Naive B cell (primary cell): ENCODE measurements at regions not wholly inside any gene's neighbourhood (a gene's known extent, or its start where the extent isn't known, plus 50 kb on each side); places are given as distances from the start of the nearest gene placed in this dataset.

Source experiments
- ATAC-seq, 2 donors: fragments of 150-1000 bp; cut with Tn5 transposase; 2 replicates each; pipeline ENCODE4 v1.10.0; 2021; ENCODE audit warnings: low read depth in 2 of 2, mild to moderate bottlenecking in 2 of 2, moderate library complexity in 2 of 2
- DNase-seq: peaks from one replicate; pipeline ENCODE4 v3.0.0; 2022
- H3K27ac Mint-ChIP-seq, 6 donors: one replicate each; pipeline ENCODE4 v1.8.0; 2020 to 2022; ENCODE audit warnings: mild to moderate bottlenecking in 6 of 6, mixed read lengths in 6 of 6, moderate library complexity in 5 of 6, inconsistent platforms in 2 of 6
- H3K27me3 Mint-ChIP-seq, 3 donors: one replicate each; pipeline ENCODE4 v1.8.0; 2021 to 2022; ENCODE audit warnings: mixed read lengths in 3 of 3, mild to moderate bottlenecking in 1 of 3
- H3K36me3 Mint-ChIP-seq, 2 donors: one replicate each; pipeline ENCODE4 v1.8.0; 2020 to 2022; ENCODE audit warnings: mixed read lengths in 2 of 2, inconsistent platforms in 1 of 2, mild to moderate bottlenecking in 1 of 2
- H3K4me1 Mint-ChIP-seq, 3 donors: one replicate each; pipeline ENCODE4 v1.8.0; 2020 to 2022; ENCODE audit warnings: mixed read lengths in 3 of 3, inconsistent platforms in 1 of 3, mild to moderate bottlenecking in 1 of 3, moderate library complexity in 1 of 3
- H3K4me3 Mint-ChIP-seq, 8 donors: one replicate each; pipeline ENCODE4 v1.8.0; 2020 to 2022; ENCODE audit warnings: mild to moderate bottlenecking in 8 of 8, mixed read lengths in 8 of 8, moderate library complexity in 8 of 8, inconsistent platforms in 2 of 8
- H3K9me3 Mint-ChIP-seq, 7 donors: one replicate each; pipeline ENCODE4 v1.8.0; 2020 to 2022; ENCODE audit warnings: mixed read lengths in 7 of 7, mild to moderate bottlenecking in 5 of 7, inconsistent platforms in 2 of 7, moderate library complexity in 1 of 7

- Mint-ChIP-seq H3K27me3 (peaks cover 0 to 22% (median 0%) of the 10 kb centered on the region in 3 donors), H3K36me3 (peaks cover 0 to 5% of the 10 kb centered on the region in 2 donors), H3K4me3 (no peak overlapping the region), H3K9me3 (peaks cover 0 to 6% (median 0%) of the 10 kb centered on the region in 7 donors), H3K4me1 (no peaks in the 10 kb centered on the region), H3K27ac (no peak overlapping the region)
- ATAC-seq (no peak), DNase-seq (no peak)
These were observed 372.0 kb downstream of the CMPK2 start for GRCh38 chr2:6493669-6494068.

DNA sequence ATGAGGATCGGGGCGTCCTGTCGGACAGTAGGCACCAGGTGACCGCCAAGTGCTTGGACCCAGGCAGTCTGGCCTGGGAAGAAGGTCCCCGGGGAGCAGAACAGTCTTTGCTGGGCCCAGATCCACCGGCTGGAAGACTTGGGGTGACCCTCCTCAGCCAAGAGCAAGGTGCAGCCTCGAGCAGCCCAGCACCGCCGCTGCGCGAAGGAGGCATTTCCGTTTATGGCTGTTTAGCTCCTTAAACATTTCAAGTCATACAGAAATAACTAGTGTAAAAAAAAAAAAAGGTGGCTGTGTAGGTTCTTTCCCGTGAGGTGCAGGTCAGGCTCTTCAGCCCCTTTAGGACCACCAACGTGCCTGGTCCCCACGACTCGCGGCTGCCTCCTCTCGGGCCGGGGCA, 370.2 kb downstream of the CMPK2 start:
- no peak overlapping the region for H3K4me3 Mint-ChIP-seq
- no peak overlapping the region for H3K27ac Mint-ChIP-seq
- ATAC-seq (no peak), DNase-seq (no peak)
- peaks cover 0 to 10% (median 0%) of the 10 kb centered on the region in 7 donors for H3K9me3 Mint-ChIP-seq
- H3K36me3 Mint-ChIP-seq = peaks cover 0 to 5% of the 10 kb centered on the region in 2 donors
- H3K4me1 Mint-ChIP-seq = no peaks in the 10 kb centered on the region
- H3K27me3 Mint-ChIP-seq = peaks cover 0 to 15% (median 0%) of the 10 kb centered on the region in 3 donors

- peaks cover 0 to 10% (median 0%) of the 10 kb centered on the region in 7 donors for H3K9me3 Mint-ChIP-seq
- ATAC-seq (no peak), DNase-seq (no peak)
- no peaks in the 10 kb centered on the region for H3K4me1 Mint-ChIP-seq
- no peak overlapping the region for H3K27ac Mint-ChIP-seq
- peaks cover 0 to 8% (median 0%) of the 10 kb centered on the region in 3 donors for H3K27me3 Mint-ChIP-seq
- no peak overlapping the region for H3K4me3 Mint-ChIP-seq
- peaks cover 0 to 3% of the 10 kb centered on the region in 2 donors for H3K36me3 Mint-ChIP-seq
These were observed 369.3 kb downstream of the CMPK2 start for GRCh38 chr2:6496376-6496775.

DNA sequence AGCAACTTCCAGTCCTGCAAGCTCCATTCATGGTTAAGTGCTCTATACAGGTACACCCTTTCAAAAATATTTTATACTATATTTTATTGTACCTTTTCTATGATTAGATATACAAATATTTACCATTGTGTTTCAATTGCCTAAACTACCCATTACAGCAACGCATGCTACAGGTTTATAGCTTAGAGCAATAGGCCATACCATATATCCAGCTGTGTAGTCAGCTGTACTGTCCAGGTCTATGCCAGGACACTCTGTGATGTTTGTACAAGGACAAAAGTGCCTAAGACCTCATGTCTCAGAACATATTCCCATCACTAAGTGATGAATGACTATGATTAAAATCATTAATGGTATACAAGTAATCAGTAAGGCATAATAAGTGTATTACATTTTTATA, 368.7 kb downstream of the CMPK2 start:
- H3K4me3 Mint-ChIP-seq = no peak overlapping the region
- ATAC-seq (no peak), DNase-seq (no peak)
- peaks cover 0 to 10% (median 0%) of the 10 kb centered on the region in 7 donors for H3K9me3 Mint-ChIP-seq
- peaks cover 0 to 6% (median 0%) of the 10 kb centered on the region in 3 donors for H3K27me3 Mint-ChIP-seq
- no peak overlapping the region for H3K27ac Mint-ChIP-seq
- H3K4me1 Mint-ChIP-seq = no peaks in the 10 kb centered on the region
- H3K36me3 Mint-ChIP-seq = no peaks in the 10 kb centered on the region

DNA sequence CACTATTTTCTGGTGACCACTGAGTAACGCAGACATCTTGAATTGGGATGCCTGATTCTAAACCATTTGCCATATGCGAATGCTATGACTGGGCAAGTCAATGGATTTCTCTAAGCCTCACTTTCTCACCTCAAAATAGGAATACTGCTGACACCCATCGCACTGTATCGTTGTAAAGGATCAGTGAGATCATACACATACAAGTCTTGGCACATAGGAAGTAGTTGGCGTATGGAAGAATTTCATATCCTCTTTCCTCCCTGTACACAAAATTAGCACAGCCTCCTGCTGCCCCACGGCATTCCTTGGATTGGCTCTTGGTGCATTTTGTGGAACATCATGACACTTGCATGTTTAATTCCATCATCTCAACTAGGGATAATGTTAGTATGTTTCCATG, 366.9 kb downstream of the CMPK2 start:
- Mint-ChIP-seq H3K27me3 (no peaks in the 10 kb centered on the region), H3K36me3 (no peaks in the 10 kb centered on the region), H3K4me1 (no peaks in the 10 kb centered on the region), H3K27ac (no peak overlapping the region), H3K9me3 (peaks cover 0 to 10% (median 0%) of the 10 kb centered on the region in 7 donors), H3K4me3 (peak overlapping the region in 1 of 8 donors; percentile 7)
- ATAC-seq (no peak), DNase-seq (no peak)

DNA sequence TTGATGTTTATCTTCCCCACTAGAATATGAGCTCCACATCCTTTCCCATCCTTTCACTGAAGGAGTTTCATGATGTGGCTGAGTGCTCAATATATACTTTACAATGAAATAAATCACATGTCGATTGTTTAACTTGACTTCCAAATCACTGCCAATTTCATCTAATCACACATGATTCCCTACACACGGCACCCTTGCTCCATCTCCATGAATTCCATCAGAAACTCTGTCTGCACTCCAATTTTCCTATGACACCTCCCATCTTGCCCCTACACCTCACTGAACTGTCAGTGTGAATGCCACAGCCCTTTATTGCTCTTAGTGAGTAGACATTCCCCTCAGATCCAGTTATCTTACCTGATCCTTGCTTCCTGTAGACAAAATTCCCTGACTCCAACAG, 366.0 kb downstream of the CMPK2 start:
- no peaks in the 10 kb centered on the region for H3K36me3 Mint-ChIP-seq
- H3K4me3 Mint-ChIP-seq = no peak overlapping the region
- DNase-seq = no peak
- H3K9me3 Mint-ChIP-seq = peaks cover 0 to 10% (median 0%) of the 10 kb centered on the region in 7 donors
- ATAC-seq = no peak
- H3K4me1 Mint-ChIP-seq = no peaks in the 10 kb centered on the region
- no peak overlapping the region for H3K27ac Mint-ChIP-seq
- H3K27me3 Mint-ChIP-seq = no peaks in the 10 kb centered on the region

DNA sequence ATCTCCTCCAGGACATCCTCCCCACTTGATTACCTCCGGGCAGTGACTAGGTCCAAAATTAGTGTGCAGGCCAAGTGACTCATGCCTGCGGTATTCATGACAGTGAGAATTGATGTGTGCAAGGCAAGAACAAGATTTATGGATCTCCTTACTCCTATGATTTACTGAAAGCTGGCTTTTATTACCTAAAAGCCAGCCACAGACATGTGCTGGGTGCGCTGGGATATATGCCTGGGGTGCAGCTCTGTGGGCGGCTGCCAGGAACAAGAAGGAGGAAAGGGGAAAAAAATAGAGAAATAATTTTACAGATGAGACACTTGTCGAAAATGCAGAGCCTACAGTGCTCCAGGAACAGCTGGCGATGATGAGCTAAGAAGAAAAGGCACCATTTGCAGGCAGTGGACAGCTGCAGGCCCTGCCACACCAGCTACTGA, 359.3 kb downstream of the CMPK2 start:
- Mint-ChIP-seq H3K9me3 (peaks cover 0 to 3% (median 0%) of the 10 kb centered on the region in 7 donors), H3K4me1 (no peaks in the 10 kb centered on the region), H3K27me3 (no peaks in the 10 kb centered on the region), H3K27ac (no peak overlapping the region), H3K4me3 (no peak overlapping the region), H3K36me3 (no peaks in the 10 kb centered on the region)
- ATAC-seq (no peak), DNase-seq (no peak)

- H3K27ac Mint-ChIP-seq = no peak overlapping the region
- H3K4me3 Mint-ChIP-seq = no peak overlapping the region
- peaks cover 0 to 3% (median 0%) of the 10 kb centered on the region in 7 donors for H3K9me3 Mint-ChIP-seq
- ATAC-seq (no peak), DNase-seq (no peak)
- no peaks in the 10 kb centered on the region for H3K4me1 Mint-ChIP-seq
- no peaks in the 10 kb centered on the region for H3K36me3 Mint-ChIP-seq
- H3K27me3 Mint-ChIP-seq = no peaks in the 10 kb centered on the region
These were observed 358.8 kb downstream of the CMPK2 start for GRCh38 chr2:6506859-6507258.

GRCh38 chr2:6510532-6510931, 355.2 kb downstream of the CMPK2 start:
- H3K36me3 Mint-ChIP-seq = no peaks in the 10 kb centered on the region
- ATAC-seq (no peak), DNase-seq (no peak)
- no peaks in the 10 kb centered on the region for H3K4me1 Mint-ChIP-seq
- H3K9me3 Mint-ChIP-seq = peaks cover 0 to 3% (median 0%) of the 10 kb centered on the region in 7 donors
- peak overlapping the region in 1 of 8 donors; percentile 11 for H3K4me3 Mint-ChIP-seq
- peaks cover 0 to 6% (median 0%) of the 10 kb centered on the region in 3 donors for H3K27me3 Mint-ChIP-seq
- no peak overlapping the region for H3K27ac Mint-ChIP-seq

DNA sequence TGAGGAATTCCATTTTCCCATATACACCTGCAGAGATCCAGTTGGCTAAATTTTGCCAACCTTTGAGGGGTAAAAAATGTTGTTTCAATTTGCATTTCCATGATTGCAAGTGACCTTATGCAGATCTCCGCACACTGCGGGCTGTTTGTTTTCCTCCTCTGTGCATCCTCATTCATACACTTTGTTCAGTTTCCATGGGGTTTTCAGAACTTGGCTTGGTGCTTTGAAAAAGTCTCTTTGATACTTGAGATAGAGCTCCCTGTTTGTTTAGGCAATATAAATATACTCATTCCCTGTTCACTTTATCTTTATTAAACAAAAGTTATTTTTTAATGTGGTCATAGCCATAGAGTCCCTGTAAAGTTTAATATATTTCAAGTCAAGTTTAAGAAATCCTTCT, 353.1 kb downstream of the CMPK2 start:
- no peak for DNase-seq
- H3K27me3 Mint-ChIP-seq = peaks cover 0 to 10% (median 7%) of the 10 kb centered on the region in 3 donors

GRCh38 chr2:6516674-6517073, 349.0 kb downstream of the CMPK2 start:
- DNase-seq (no peak), ATAC-seq (no peak)
- peaks cover 0 to 16% (median 7%) of the 10 kb centered on the region in 3 donors for H3K27me3 Mint-ChIP-seq
- no peak overlapping the region for H3K4me3 Mint-ChIP-seq
- H3K36me3 Mint-ChIP-seq = no peaks in the 10 kb centered on the region
- H3K27ac Mint-ChIP-seq = no peak overlapping the region
- no peaks in the 10 kb centered on the region for H3K4me1 Mint-ChIP-seq
- peaks cover 0 to 2% (median 0%) of the 10 kb centered on the region in 7 donors for H3K9me3 Mint-ChIP-seq

More for the DNA sequence above, 353.1 kb downstream of the CMPK2 start:
- Mint-ChIP-seq H3K27ac (no peak overlapping the region), H3K36me3 (no peaks in the 10 kb centered on the region), H3K9me3 (peaks cover 0 to 3% (median 0%) of the 10 kb centered on the region in 7 donors), H3K4me3 (no peak overlapping the region), H3K4me1 (no peaks in the 10 kb centered on the region)
- ATAC-seq = no peak

DNA sequence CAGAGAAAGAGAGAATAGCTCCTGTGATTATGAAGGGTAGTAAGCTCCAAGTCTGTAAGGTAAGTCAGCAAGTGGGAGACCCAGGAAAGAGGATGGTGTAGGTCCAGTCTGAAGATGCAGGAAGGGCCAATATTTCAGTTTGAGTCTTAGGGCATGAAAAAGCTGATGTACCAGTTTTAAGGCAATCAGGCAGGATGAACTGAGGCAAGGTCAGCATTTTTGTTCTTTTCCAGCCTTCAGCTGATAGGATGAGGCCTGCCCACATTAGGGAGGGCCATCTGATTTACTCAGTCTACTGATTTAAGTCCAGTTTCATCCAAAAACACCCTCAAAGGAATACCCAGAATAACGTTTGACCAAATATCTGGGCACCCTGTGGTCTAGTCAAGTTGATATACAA, 347.3 kb downstream of the CMPK2 start:
- ATAC-seq (no peak), DNase-seq (no peak)
- Mint-ChIP-seq H3K9me3 (peaks cover 0 to 2% (median 0%) of the 10 kb centered on the region in 7 donors), H3K4me1 (no peaks in the 10 kb centered on the region), H3K27ac (no peak overlapping the region), H3K27me3 (peaks cover 5 to 10% (median 7%) of the 10 kb centered on the region in 3 donors), H3K36me3 (no peaks in the 10 kb centered on the region), H3K4me3 (no peak overlapping the region)

DNA sequence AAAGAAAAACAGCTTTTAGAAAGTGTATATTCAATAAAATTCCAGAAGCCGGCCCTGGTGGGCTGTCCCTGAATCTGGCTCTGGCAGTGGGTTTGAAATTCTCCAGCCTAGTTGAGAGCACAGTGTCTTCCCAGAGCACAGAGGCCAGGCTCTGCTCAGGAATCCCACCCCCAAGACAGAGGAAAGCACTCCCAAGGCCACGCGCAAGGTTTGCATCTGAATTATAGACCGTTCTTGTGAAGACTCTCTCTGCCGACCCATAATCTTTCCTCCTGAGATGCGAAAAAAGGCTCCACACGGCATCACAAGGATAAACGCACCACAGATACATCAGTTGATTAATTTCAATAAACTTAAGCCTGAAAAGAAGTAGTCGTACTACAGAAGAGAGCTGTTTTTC, 342.2 kb downstream of the CMPK2 start:
- Mint-ChIP-seq H3K27ac (no peak overlapping the region), H3K27me3 (peaks cover 0 to 5% (median 0%) of the 10 kb centered on the region in 3 donors), H3K36me3 (no peaks in the 10 kb centered on the region), H3K4me1 (peaks cover 0 to 3% (median 0%) of the 10 kb centered on the region in 3 donors), H3K9me3 (no peaks in the 10 kb centered on the region), H3K4me3 (no peak overlapping the region)
- ATAC-seq = no peak
- no peak for DNase-seq

GRCh38 chr2:6524691-6525474, 340.8 kb downstream of the CMPK2 start:
- Mint-ChIP-seq H3K27ac (no peak overlapping the region), H3K4me1 (peaks cover 0 to 3% (median 0%) of the 10 kb centered on the region in 3 donors), H3K4me3 (no peak overlapping the region), H3K9me3 (no peaks in the 10 kb centered on the region), H3K36me3 (no peaks in the 10 kb centered on the region), H3K27me3 (peaks cover 0 to 5% (median 4%) of the 10 kb centered on the region in 3 donors)
- no peak for DNase-seq
- ATAC-seq = no peak
